OCI-LY3 (cell line): ENCODE measurements at regions not wholly inside any gene's neighbourhood (a gene's known extent, or its start where the extent isn't known, plus 50 kb on each side); places are given as distances from the start of the nearest gene placed in this dataset.

Source experiments
- CTCF ChIP-seq: fragments of 200-600, 300-600 bp; sonication (generic); IDR thresholded peaks from 2 replicates; pipeline ENCODE4 v1.5.1; 2014; ENCODE audit warnings: antibody characterized with exemption, low read length, low read depth
- EZH2phosphoT487 ChIP-seq: fragments of 200-600 bp; shearing (Covaris generic); IDR thresholded peaks from 2 replicates; pipeline ENCODE4 v1.6.1; 2018; ENCODE audit warnings: antibody characterized with exemption, mixed run types, low read depth

DNA sequence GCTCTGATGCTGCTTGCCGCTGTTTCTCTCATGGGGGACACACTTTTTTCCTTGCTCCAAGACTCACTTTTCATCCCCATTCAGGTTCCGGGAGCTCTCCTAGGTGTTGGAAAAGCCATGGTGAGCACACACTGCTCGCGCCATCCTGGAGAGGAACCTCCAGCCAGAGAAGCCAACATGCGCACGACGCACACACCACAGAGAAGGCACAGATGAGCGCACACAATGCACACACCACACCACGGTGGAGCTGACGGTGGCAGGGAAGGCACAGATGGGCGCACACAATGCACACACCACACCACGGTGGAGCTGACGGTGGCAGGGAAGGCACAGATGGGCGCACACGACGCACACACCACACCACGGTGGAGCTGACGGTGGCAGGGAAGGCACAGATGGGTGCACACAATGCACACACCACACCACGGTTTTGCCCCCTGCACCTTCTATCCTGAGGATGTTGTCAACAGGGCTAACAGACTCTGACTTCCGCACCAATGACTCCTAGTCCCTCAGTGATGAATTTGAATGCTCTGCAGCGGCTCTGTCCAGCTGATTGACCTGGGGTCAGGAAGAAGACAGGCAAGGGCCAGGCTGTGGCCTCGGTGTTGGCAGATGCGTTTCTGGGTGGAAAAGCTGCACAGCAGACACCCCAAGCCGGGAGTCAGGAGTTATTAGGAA is 154.7 kb downstream of the ERMARD start:
- TF ChIP-seq CTCF (no peak), EZH2phosphoT487 (no peak)
